ENCODE measurements at regions not wholly inside any gene's neighbourhood (a gene's known extent, or its start where the extent isn't known, plus 50 kb on each side); places are given as distances from the start of the nearest gene placed in this dataset.

GRCh38 chr4:144360146-144360793 is 219.8 kb upstream of the GYPA start:
- H3K27me3 Mint-ChIP-seq: peaks cover 12% of the 10 kb centered on the region
- peaks cover 11% of the 10 kb centered on the region for H3K4me1 Mint-ChIP-seq (ENCODE audit: low read depth)
- H3K4me3 Mint-ChIP-seq (ENCODE audit: low read depth): no peak overlapping the region
- no peaks in the 10 kb centered on the region for H3K36me3 Mint-ChIP-seq (ENCODE audit: insufficient read depth)
- no peak for TF ChIP-seq CTCF (IDR thresholded peaks at IDR 0.05; ENCODE audit: unreplicated experiment)
- no peaks in the 10 kb centered on the region for H3K9me3 Mint-ChIP-seq (ENCODE audit: low read depth)
- H3K27ac Mint-ChIP-seq: no peak overlapping the region
- no peak for DNase-seq (ENCODE audit: low spot score, unreplicated experiment)

- no peaks in the 10 kb centered on the region for H3K36me3 Mint-ChIP-seq (ENCODE audit: insufficient read depth)
- H3K4me3 Mint-ChIP-seq (ENCODE audit: low read depth): no peak overlapping the region
- peaks cover 1% of the 10 kb centered on the region for H3K4me1 Mint-ChIP-seq (ENCODE audit: low read depth)
- DNase-seq (ENCODE audit: low spot score, unreplicated experiment): no peak
- no peaks in the 10 kb centered on the region for H3K9me3 Mint-ChIP-seq (ENCODE audit: low read depth)
- no peak overlapping the region for H3K27ac Mint-ChIP-seq
- no peak for TF ChIP-seq CTCF (IDR thresholded peaks at IDR 0.05; ENCODE audit: unreplicated experiment)
- peaks cover 5% of the 10 kb centered on the region for H3K27me3 Mint-ChIP-seq
Measured at GRCh38 chr4:144362366-144362765, 221.8 kb upstream of the GYPA start.

- Mint-ChIP-seq H3K36me3 (ENCODE audit: insufficient read depth) (no peaks in the 10 kb centered on the region), H3K27me3 (peaks cover 5% of the 10 kb centered on the region), H3K27ac (no peak overlapping the region), H3K9me3 (ENCODE audit: low read depth) (no peaks in the 10 kb centered on the region), H3K4me1 (ENCODE audit: low read depth) (no peaks in the 10 kb centered on the region), H3K4me3 (ENCODE audit: low read depth) (no peak overlapping the region)
- no peak for DNase-seq (ENCODE audit: low spot score, unreplicated experiment)
- TF ChIP-seq CTCF (IDR thresholded peaks at IDR 0.05; ENCODE audit: unreplicated experiment): no peak
Measured at GRCh38 chr4:144363890-144364289, 223.4 kb upstream of the GYPA start.

GRCh38 chr4:144366425-144366824 is 225.9 kb upstream of the GYPA start:
- TF ChIP-seq CTCF (IDR thresholded peaks at IDR 0.05; ENCODE audit: unreplicated experiment): no peak
- H3K27me3 Mint-ChIP-seq: peaks cover 3% of the 10 kb centered on the region
- H3K27ac Mint-ChIP-seq: no peak overlapping the region
- no peaks in the 10 kb centered on the region for H3K4me1 Mint-ChIP-seq (ENCODE audit: low read depth)
- H3K9me3 Mint-ChIP-seq (ENCODE audit: low read depth): no peaks in the 10 kb centered on the region
- DNase-seq (ENCODE audit: low spot score, unreplicated experiment): no peak
- no peaks in the 10 kb centered on the region for H3K36me3 Mint-ChIP-seq (ENCODE audit: insufficient read depth)
- no peak overlapping the region for H3K4me3 Mint-ChIP-seq (ENCODE audit: low read depth)

- no peaks in the 10 kb centered on the region for H3K36me3 Mint-ChIP-seq (ENCODE audit: insufficient read depth)
- no peak for DNase-seq (ENCODE audit: low spot score, unreplicated experiment)
- peaks cover 7% of the 10 kb centered on the region for H3K4me1 Mint-ChIP-seq (ENCODE audit: low read depth)
- H3K9me3 Mint-ChIP-seq (ENCODE audit: low read depth): no peaks in the 10 kb centered on the region
- TF ChIP-seq CTCF (IDR thresholded peaks at IDR 0.05; ENCODE audit: unreplicated experiment): no peak
- H3K27ac Mint-ChIP-seq: no peak overlapping the region
- no peak overlapping the region for H3K4me3 Mint-ChIP-seq (ENCODE audit: low read depth)
- peaks cover 2% of the 10 kb centered on the region for H3K27me3 Mint-ChIP-seq
Measured at GRCh38 chr4:144371485-144371884, 231.0 kb upstream of the GYPA start.

Data from progenitor cell of endocrine pancreas (in vitro differentiated cells).